ENCODE measurements at regions not wholly inside any gene's neighbourhood (a gene's known extent, or its start where the extent isn't known, plus 50 kb on each side); places are given as distances from the start of the nearest gene placed in this dataset.

DNA sequence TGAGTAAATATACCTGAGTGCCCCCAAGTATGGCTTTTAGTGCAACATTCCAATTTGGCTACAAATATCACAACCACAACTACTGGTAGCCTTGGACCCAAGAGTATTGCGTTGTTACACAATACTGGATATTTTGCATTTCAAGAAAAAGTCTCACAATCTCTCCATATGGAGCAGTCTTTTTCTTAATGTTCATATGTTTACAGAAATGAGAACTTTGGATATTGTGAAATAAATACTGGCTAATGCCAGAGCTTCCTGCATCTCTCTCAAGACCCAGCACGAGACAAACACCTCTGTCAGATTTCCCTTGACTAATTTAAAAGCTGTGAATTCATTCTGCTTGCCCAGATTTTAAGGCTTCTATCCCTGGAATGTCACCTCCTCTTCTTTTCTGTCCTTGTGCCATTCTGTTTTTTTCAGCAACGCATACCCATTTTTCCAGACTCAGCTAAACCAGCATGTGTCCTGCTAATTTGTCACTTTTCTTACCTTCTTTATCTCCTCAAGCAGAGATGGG, 136.2 kb upstream of the BACE2 start:
- no peaks in the 10 kb centered on the region for H3K36me3 ChIP-seq
- no peak for TF ChIP-seq CTCF (IDR thresholded peaks at IDR 0.05; ENCODE audit: low read depth, low read length)
- no peaks in the 10 kb centered on the region for H3K4me1 ChIP-seq
- DNase-seq, result no peak
- no peaks in the 10 kb centered on the region; the same call in 1 of the 2 replicates for H3K9me3 ChIP-seq
- no peak overlapping the region for H3K4me3 ChIP-seq (ENCODE audit: low read depth, low read length)
- no peaks in the 10 kb centered on the region for H3K27me3 ChIP-seq

DNA sequence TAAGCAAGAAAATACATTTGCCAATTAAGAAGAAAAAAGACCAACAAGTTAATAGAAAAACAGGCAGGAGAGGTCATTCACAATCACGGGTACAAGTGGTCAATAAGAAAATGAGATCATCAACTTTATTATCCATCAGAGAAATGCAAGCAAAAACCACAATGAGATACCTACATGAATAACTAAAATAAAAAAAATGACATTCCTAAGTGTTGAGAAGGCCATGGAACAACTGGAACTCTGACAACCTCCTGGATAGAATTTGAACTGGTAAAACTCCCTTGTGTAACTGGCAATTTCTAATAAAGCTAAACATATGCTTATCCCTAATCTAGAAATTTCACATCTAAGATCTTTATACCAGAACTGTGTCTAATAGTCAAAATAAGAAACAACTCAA, 135.4 kb upstream of the BACE2 start:
- Histone ChIP-seq H3K9me3 (no peaks in the 10 kb centered on the region; the same call in 1 of the 2 replicates), H3K4me3 (ENCODE audit: low read depth, low read length) (no peak overlapping the region), H3K4me1 (no peaks in the 10 kb centered on the region), H3K36me3 (no peaks in the 10 kb centered on the region), H3K27me3 (no peaks in the 10 kb centered on the region)
- no peak for DNase-seq
- TF ChIP-seq CTCF (IDR thresholded peaks at IDR 0.05; ENCODE audit: low read depth, low read length), result no peak

- TF ChIP-seq CTCF (IDR thresholded peaks at IDR 0.05; ENCODE audit: low read depth, low read length), result no peak
- H3K9me3 ChIP-seq, result no peaks in the 10 kb centered on the region; the same call in 1 of the 2 replicates
- H3K4me1 ChIP-seq, result no peaks in the 10 kb centered on the region
- no peaks in the 10 kb centered on the region for H3K27me3 ChIP-seq
- DNase-seq, result no peak
- no peak overlapping the region for H3K4me3 ChIP-seq (ENCODE audit: low read depth, low read length)
- H3K36me3 ChIP-seq, result no peaks in the 10 kb centered on the region
Measured at GRCh38 chr21:41037212-41037611, 130.7 kb upstream of the BACE2 start.

- Histone ChIP-seq H3K9me3 (no peaks in the 10 kb centered on the region), H3K36me3 (no peaks in the 10 kb centered on the region), H3K4me1 (no peaks in the 10 kb centered on the region), H3K4me3 (ENCODE audit: low read depth, low read length) (no peak overlapping the region), H3K27me3 (no peaks in the 10 kb centered on the region)
- no peak for TF ChIP-seq CTCF (IDR thresholded peaks at IDR 0.05; ENCODE audit: low read depth, low read length)
- no peak for DNase-seq
Measured at GRCh38 chr21:41037936-41038335, 130.0 kb upstream of the BACE2 start.

GRCh38 chr21:41043014-41043413, 124.9 kb upstream of the BACE2 start:
- no peak overlapping the region for H3K4me3 ChIP-seq (ENCODE audit: low read depth, low read length)
- H3K9me3 ChIP-seq, result no peaks in the 10 kb centered on the region
- H3K36me3 ChIP-seq, result no peaks in the 10 kb centered on the region
- no peaks in the 10 kb centered on the region for H3K27me3 ChIP-seq
- DNase-seq, result no peak
- H3K4me1 ChIP-seq, result no peaks in the 10 kb centered on the region
- no peak for TF ChIP-seq CTCF (IDR thresholded peaks at IDR 0.05; ENCODE audit: low read depth, low read length)

DNA sequence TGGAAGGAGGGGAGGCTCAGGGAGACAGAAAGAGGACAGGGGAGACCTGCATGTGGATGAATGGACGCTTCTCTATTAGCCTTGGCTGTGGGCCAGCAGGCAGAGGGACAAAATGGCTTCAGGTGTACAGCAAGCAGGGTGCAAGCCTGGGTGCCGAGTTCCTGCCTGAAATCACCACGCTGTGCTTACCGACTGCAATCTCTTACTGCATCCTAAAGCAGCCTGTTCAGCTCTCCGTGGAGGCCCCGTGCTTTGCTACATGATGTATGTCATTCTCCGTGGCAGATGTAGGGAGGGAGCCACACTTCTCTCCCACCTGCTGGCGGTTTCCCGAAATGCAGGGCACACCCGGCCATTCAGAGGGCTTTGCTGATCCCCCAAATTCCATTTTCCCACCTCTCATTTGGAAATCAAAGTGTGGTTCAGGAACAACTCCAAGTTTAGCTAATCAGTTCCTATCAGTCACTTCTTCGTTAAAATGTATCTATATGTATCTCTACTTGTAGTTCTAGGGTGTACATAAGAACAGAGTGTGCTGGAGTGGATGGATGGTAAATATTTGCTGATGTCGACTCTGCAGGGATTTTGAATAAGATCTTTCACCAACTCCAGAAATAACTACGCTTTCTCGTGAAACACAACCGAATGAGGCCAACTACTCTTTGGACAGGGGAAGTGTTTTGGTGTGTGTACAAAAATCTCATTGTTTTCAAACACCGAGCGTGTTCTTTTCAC, 122.3 kb upstream of the BACE2 start:
- Histone ChIP-seq H3K36me3 (no peaks in the 10 kb centered on the region), H3K4me3 (ENCODE audit: low read depth, low read length) (no peak overlapping the region), H3K9me3 (peaks cover under 1% of the 10 kb centered on the region), H3K27me3 (no peaks in the 10 kb centered on the region), H3K4me1 (no peaks in the 10 kb centered on the region)
- DNase-seq, result no peak
- no peak for TF ChIP-seq CTCF (IDR thresholded peaks at IDR 0.05; ENCODE audit: low read depth, low read length)
